Fibroblast of lung (primary cell): ENCODE measurements at regions not wholly inside any gene's neighbourhood (a gene's known extent, or its start where the extent isn't known, plus 50 kb on each side); places are given as distances from the start of the nearest gene placed in this dataset.

Source experiments
- EZH2 ChIP-seq: IDR thresholded peaks from 2 replicates; pipeline ENCODE4 v1.5.1; 2012; ENCODE audit warnings: low read length, control low read depth, mild to moderate bottlenecking; ENCODE audit errors: missing control alignments
- TF ChIP-seq, protein P1 (sequence below), 2 donors: IDR thresholded peaks in 1 of 2; conservative IDR thresholded peaks in 1 of 2; 1 replicate in 1 of 2; 2 replicates in 1 of 2; pipeline ENCODE4 v1.5.1; 2011 to 2012; ENCODE audit warnings: low read length in 2 of 2, control low read depth in 1 of 2, inconsistent platforms in 1 of 2, low read depth in 1 of 2, mild to moderate bottlenecking in 1 of 2

DNA sequence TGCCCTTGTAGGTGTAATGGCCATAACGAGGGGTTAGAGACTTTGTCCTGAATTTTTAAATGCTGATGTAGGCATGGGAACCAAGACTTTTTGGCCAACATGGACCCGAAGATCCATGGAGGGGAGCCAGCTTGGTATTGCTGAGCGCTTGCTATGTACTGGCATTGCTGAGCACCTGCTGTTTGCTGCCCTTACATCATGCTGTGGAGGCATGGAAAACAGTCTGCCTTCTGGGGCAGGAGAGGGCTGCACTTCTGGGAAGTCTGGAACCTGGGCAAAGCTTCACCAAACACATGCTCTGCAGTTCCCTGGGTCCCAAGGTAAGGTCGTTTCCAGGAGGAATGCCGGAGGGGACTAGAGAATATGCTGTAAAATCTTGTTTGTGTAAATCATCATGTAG, 86.3 kb upstream of the CNIH3 start:
- TF ChIP-seq, protein P1, sequence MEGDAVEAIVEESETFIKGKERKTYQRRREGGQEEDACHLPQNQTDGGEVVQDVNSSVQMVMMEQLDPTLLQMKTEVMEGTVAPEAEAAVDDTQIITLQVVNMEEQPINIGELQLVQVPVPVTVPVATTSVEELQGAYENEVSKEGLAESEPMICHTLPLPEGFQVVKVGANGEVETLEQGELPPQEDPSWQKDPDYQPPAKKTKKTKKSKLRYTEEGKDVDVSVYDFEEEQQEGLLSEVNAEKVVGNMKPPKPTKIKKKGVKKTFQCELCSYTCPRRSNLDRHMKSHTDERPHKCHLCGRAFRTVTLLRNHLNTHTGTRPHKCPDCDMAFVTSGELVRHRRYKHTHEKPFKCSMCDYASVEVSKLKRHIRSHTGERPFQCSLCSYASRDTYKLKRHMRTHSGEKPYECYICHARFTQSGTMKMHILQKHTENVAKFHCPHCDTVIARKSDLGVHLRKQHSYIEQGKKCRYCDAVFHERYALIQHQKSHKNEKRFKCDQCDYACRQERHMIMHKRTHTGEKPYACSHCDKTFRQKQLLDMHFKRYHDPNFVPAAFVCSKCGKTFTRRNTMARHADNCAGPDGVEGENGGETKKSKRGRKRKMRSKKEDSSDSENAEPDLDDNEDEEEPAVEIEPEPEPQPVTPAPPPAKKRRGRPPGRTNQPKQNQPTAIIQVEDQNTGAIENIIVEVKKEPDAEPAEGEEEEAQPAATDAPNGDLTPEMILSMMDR (conservative IDR thresholded peaks at IDR 0.05 in 1 of 2, IDR thresholded peaks at IDR 0.05 in 1 of 2; ENCODE audit: low read depth in 1 of 2, low read length in 2 of 2), result no peak
- no peak for TF ChIP-seq EZH2
